GM23248 (cell line): ENCODE measurements at regions not wholly inside any gene's neighbourhood (a gene's known extent, or its start where the extent isn't known, plus 50 kb on each side); places are given as distances from the start of the nearest gene placed in this dataset.

Experiments used
- DNase-seq: peaks from one replicate; pipeline ENCODE4 v3.0.0-alpha.2; 2015
- H2AFZ ChIP-seq: fragments of 200-600 bp; sonication (generic); 2 replicates; pipeline ENCODE4 v1.6.1; 2016; ENCODE audit warnings: antibody characterized with exemption
- H3F3A ChIP-seq: fragments of 200-600 bp; sonication (generic); 2 replicates; pipeline ENCODE4 v1.6.1; 2016; ENCODE audit warnings: mild to moderate bottlenecking, antibody characterized with exemption, mixed run types; ENCODE audit not compliant: insufficient read depth
- H3K27ac ChIP-seq: fragments of 200-600 bp; sonication (generic); 2 replicates; pipeline ENCODE4 v1.5.1; 2016; ENCODE audit warnings: mild to moderate bottlenecking
- H3K27me3 ChIP-seq: fragments of 200-600 bp; sonication (generic); replicated peaks from 2 replicates; pipeline ENCODE4 v1.6.1; 2016; ENCODE audit warnings: mild to moderate bottlenecking; ENCODE audit not compliant: insufficient read depth
- H3K36me3 ChIP-seq: fragments of 200-600 bp; sonication (generic); 2 replicates; pipeline ENCODE4 v1.6.1; 2016; ENCODE audit warnings: low read depth, mild to moderate bottlenecking
- H3K4me1 ChIP-seq: fragments of 200-600 bp; sonication (generic); 2 replicates; pipeline ENCODE4 v1.6.1; 2016; ENCODE audit warnings: mild to moderate bottlenecking; ENCODE audit not compliant: insufficient read depth
- H3K4me2 ChIP-seq: fragments of 200-600 bp; sonication (generic); one replicate; pipeline ENCODE4 v1.6.1; 2016; ENCODE audit warnings: mild to moderate bottlenecking; ENCODE audit not compliant: unreplicated experiment
- H3K4me3 ChIP-seq: fragments of 200-600 bp; sonication (generic); 2 replicates; pipeline ENCODE4 v1.5.1; 2016; ENCODE audit warnings: mild to moderate bottlenecking
- H3K79me2 ChIP-seq: fragments of 200-600 bp; sonication (generic); 2 replicates; pipeline ENCODE4 v1.6.1; 2016; ENCODE audit warnings: mild to moderate bottlenecking; ENCODE audit not compliant: insufficient read depth
- H3K9ac ChIP-seq: fragments of 200-600 bp; sonication (generic); 2 replicates; pipeline ENCODE4 v1.6.1; 2016; ENCODE audit warnings: mild to moderate bottlenecking
- H3K9me2 ChIP-seq: fragments of 200-600 bp; sonication (generic); 2 replicates; pipeline ENCODE4 v1.6.1; 2016; ENCODE audit warnings: mixed run types, mild to moderate bottlenecking, moderate library complexity; ENCODE audit not compliant: insufficient read depth
- H3K9me3 ChIP-seq: fragments of 200-600 bp; sonication (generic); one replicate; pipeline ENCODE4 v1.6.1; 2017; ENCODE audit warnings: low read depth
- H4K20me1 ChIP-seq: fragments of 200-600 bp; sonication (generic); 2 replicates; pipeline ENCODE4 v1.6.0; 2016; ENCODE audit not compliant: insufficient read depth
- EZH2 ChIP-seq: fragments of 200-600 bp; sonication (generic); IDR thresholded peaks from 2 replicates; pipeline ENCODE4 v1.6.1; 2018; ENCODE audit warnings: antibody characterized with exemption, mild to moderate bottlenecking; ENCODE audit not compliant: insufficient read depth, poor library complexity, severe bottlenecking
- EZH2phosphoT487 ChIP-seq: fragments of 200-600 bp; sonication (generic); IDR thresholded peaks from 2 replicates; pipeline ENCODE4 v1.6.1; 2018; ENCODE audit warnings: antibody characterized with exemption, moderate library complexity, mild to moderate bottlenecking, low read depth; ENCODE audit not compliant: insufficient read depth
- WGBS, 2 experiments: methylation state at CpG; one replicate each; pipeline ENCODE4 v1.1.6; 2015 to 2017; ENCODE audit warnings: low lambda C conversion rate in 2 of 2, low coverage in 1 of 2; ENCODE audit errors: missing lambda C conversion rate in 2 of 2; 5-methylcytosine and 5-hydroxymethylcytosine counted together
- in situ Hi-C: fragments of 300-500 bp; cut with MboI; formaldehyde crosslinking; loops from 2 replicates; pipeline ENCODE4 v1.15.0; 2020

GRCh38 chr3:87710511-87710910 is 348.3 kb downstream of the CGGBP1 start:
- in situ Hi-C loops, result no loop called here
- no peaks in the 10 kb centered on the region for H3K9me3 ChIP-seq
- no peak overlapping the region for H3K4me2 ChIP-seq
- no peaks in the 10 kb centered on the region for H3K79me2 ChIP-seq
- H3K27me3 ChIP-seq, result no peaks in the 10 kb centered on the region
- WGBS, 2 experiments, result 32 to 37% methylated on average over 1 of the region's 1 CpG
- H3K4me3 ChIP-seq, result no peak overlapping the region
- H3K9me2 ChIP-seq, result no peaks in the 10 kb centered on the region
- no peak overlapping the region for H3K27ac ChIP-seq
- TF ChIP-seq EZH2, result no peak
- no peak for TF ChIP-seq EZH2phosphoT487
- no peaks in the 10 kb centered on the region for H3K36me3 ChIP-seq
- no peaks in the 10 kb centered on the region for H3K4me1 ChIP-seq
- no peaks in the 10 kb centered on the region for H3F3A ChIP-seq
- no peak overlapping the region for H3K9ac ChIP-seq
- DNase-seq, result no peak
- H2AFZ ChIP-seq, result no peak overlapping the region
- H4K20me1 ChIP-seq, result no peaks in the 10 kb centered on the region

GRCh38 chr3:87710028-87710427 is 348.8 kb downstream of the CGGBP1 start:
- Histone ChIP-seq H4K20me1 (no peaks in the 10 kb centered on the region), H2AFZ (no peak overlapping the region), H3K4me3 (no peak overlapping the region), H3K4me2 (no peak overlapping the region), H3K27ac (no peak overlapping the region), H3K36me3 (no peaks in the 10 kb centered on the region), H3F3A (no peaks in the 10 kb centered on the region), H3K4me1 (no peaks in the 10 kb centered on the region), H3K9ac (no peak overlapping the region), H3K27me3 (no peaks in the 10 kb centered on the region), H3K9me2 (no peaks in the 10 kb centered on the region), H3K9me3 (no peaks in the 10 kb centered on the region), H3K79me2 (no peaks in the 10 kb centered on the region)
- TF ChIP-seq EZH2phosphoT487 (no peak), EZH2 (no peak)
- DNase-seq, result no peak
- in situ Hi-C loops, result no loop called here

GRCh38 chr3:87706176-87706575 is 352.6 kb downstream of the CGGBP1 start:
- no peaks in the 10 kb centered on the region for H3K79me2 ChIP-seq
- H3K4me2 ChIP-seq, result no peak overlapping the region
- 3 to 6% methylated on average over 2 of the region's 2 CpGs for WGBS, 2 experiments
- no peaks in the 10 kb centered on the region for H4K20me1 ChIP-seq
- in situ Hi-C loops, result no loop called here
- H3K36me3 ChIP-seq, result no peaks in the 10 kb centered on the region
- H3K9me2 ChIP-seq, result no peaks in the 10 kb centered on the region
- no peak overlapping the region for H3K27ac ChIP-seq
- no peaks in the 10 kb centered on the region for H3K27me3 ChIP-seq
- H3K4me3 ChIP-seq, result no peak overlapping the region
- H3K4me1 ChIP-seq, result no peaks in the 10 kb centered on the region
- DNase-seq, result peak; percentile 24
- no peak overlapping the region for H3K9ac ChIP-seq
- no peak overlapping the region for H2AFZ ChIP-seq
- TF ChIP-seq EZH2phosphoT487 (no peak), EZH2 (no peak)
- no peaks in the 10 kb centered on the region for H3F3A ChIP-seq
- H3K9me3 ChIP-seq, result no peaks in the 10 kb centered on the region

GRCh38 chr3:87702600-87702999 is 356.2 kb downstream of the CGGBP1 start:
- Histone ChIP-seq H3F3A (no peaks in the 10 kb centered on the region), H3K27me3 (no peaks in the 10 kb centered on the region), H3K4me3 (no peak overlapping the region), H3K9me3 (no peaks in the 10 kb centered on the region), H3K4me2 (no peak overlapping the region), H3K9me2 (no peaks in the 10 kb centered on the region), H3K36me3 (no peaks in the 10 kb centered on the region), H4K20me1 (no peaks in the 10 kb centered on the region), H3K4me1 (no peaks in the 10 kb centered on the region), H2AFZ (no peak overlapping the region), H3K9ac (no peak overlapping the region), H3K79me2 (no peaks in the 10 kb centered on the region), H3K27ac (no peak overlapping the region)
- in situ Hi-C loops, result no loop called here
- no peak for TF ChIP-seq EZH2phosphoT487
- TF ChIP-seq EZH2, result no peak
- 44 to 52% methylated on average over 4 of the region's 4 CpGs for WGBS, 2 experiments
- no peak for DNase-seq
